GM06990 (cell line): ENCODE measurements at regions not wholly inside any gene's neighbourhood (a gene's known extent, or its start where the extent isn't known, plus 50 kb on each side); places are given as distances from the start of the nearest gene placed in this dataset.

Experiments used
- DNase-seq: peaks from one replicate; pipeline ENCODE4 v3.0.0-alpha.2; 2011; ENCODE audit not compliant: insufficient read length; ENCODE audit errors: extremely low read depth
- H3K27me3 ChIP-seq: replicated peaks from 2 replicates; pipeline ENCODE4 v1.6.0; 2011; ENCODE audit warnings: low read length; ENCODE audit not compliant: control insufficient read depth, insufficient read depth
- H3K36me3 ChIP-seq: 2 replicates; pipeline ENCODE4 v1.5.1; 2011; ENCODE audit warnings: low read length; ENCODE audit not compliant: control insufficient read depth, insufficient read depth
- H3K4me3 ChIP-seq: replicated peaks from 2 replicates; pipeline ENCODE4 v1.5.1; 2011; ENCODE audit warnings: low read depth, mild to moderate bottlenecking, control low read depth, low read length
- CTCF ChIP-seq: IDR thresholded peaks from 2 replicates; pipeline ENCODE4 v1.5.1; 2011; ENCODE audit warnings: low read length, control low read depth, mild to moderate bottlenecking, inconsistent platforms; ENCODE audit not compliant: insufficient read depth, poor library complexity, severe bottlenecking

GRCh38 chr2:103410221-103410620 lies 648.4 kb downstream of the TMEM182 start:
- no peak for TF ChIP-seq CTCF
- no peaks in the 10 kb centered on the region for H3K27me3 ChIP-seq
- DNase-seq: no peak
- no peaks in the 10 kb centered on the region for H3K36me3 ChIP-seq
- H3K4me3 ChIP-seq: no peak overlapping the region

- no peak overlapping the region for H3K4me3 ChIP-seq
- no peak for TF ChIP-seq CTCF
- no peaks in the 10 kb centered on the region for H3K36me3 ChIP-seq
- H3K27me3 ChIP-seq: no peaks in the 10 kb centered on the region
- no peak for DNase-seq
These were observed 657.7 kb downstream of the TMEM182 start for GRCh38 chr2:103419506-103419905.

- no peak overlapping the region for H3K4me3 ChIP-seq
- no peak for DNase-seq
- no peak for TF ChIP-seq CTCF
- H3K36me3 ChIP-seq: no peaks in the 10 kb centered on the region
- no peaks in the 10 kb centered on the region for H3K27me3 ChIP-seq
These were observed 661.3 kb downstream of the TMEM182 start for GRCh38 chr2:103423100-103423499.

GRCh38 chr2:103427567-103427966 lies 665.7 kb downstream of the TMEM182 start:
- no peaks in the 10 kb centered on the region for H3K36me3 ChIP-seq
- DNase-seq: no peak
- no peak overlapping the region for H3K4me3 ChIP-seq
- H3K27me3 ChIP-seq: no peaks in the 10 kb centered on the region
- no peak for TF ChIP-seq CTCF

- Histone ChIP-seq H3K27me3 (no peaks in the 10 kb centered on the region), H3K36me3 (no peaks in the 10 kb centered on the region), H3K4me3 (no peak overlapping the region)
- no peak for DNase-seq
- no peak for TF ChIP-seq CTCF
These were observed 668.4 kb downstream of the TMEM182 start for GRCh38 chr2:103430191-103430590.

GRCh38 chr2:103435010-103435409 lies 673.2 kb downstream of the TMEM182 start:
- TF ChIP-seq CTCF: no peak
- Histone ChIP-seq H3K4me3 (no peak overlapping the region), H3K36me3 (no peaks in the 10 kb centered on the region), H3K27me3 (no peaks in the 10 kb centered on the region)
- DNase-seq: no peak
